CD14-positive monocyte (primary cell): ENCODE measurements at regions not wholly inside any gene's neighbourhood (a gene's known extent, or its start where the extent isn't known, plus 50 kb on each side); places are given as distances from the start of the nearest gene placed in this dataset.

ENCODE experiments used
- DNase-seq, 3 donors: peaks; one replicate each; pipeline ENCODE4 v3.0.0-alpha.2; 2011 to 2022
- H2AFZ ChIP-seq: 2 replicates; pipeline ENCODE4 v1.6.0; 2012; ENCODE audit warnings: mild to moderate bottlenecking, low read depth, low read length, inconsistent platforms; ENCODE audit not compliant: insufficient read depth, poor library complexity, severe bottlenecking
- H3K27ac ChIP-seq, 2 donors: 1 replicate in 1 of 2; 2 replicates in 1 of 2; pipeline ENCODE4 v1.5.1; 2012 to 2013; ENCODE audit warnings: low read length in 2 of 2, control low read depth in 1 of 2, inconsistent platforms in 1 of 2, low read depth in 1 of 2, mild to moderate bottlenecking in 1 of 2
- H3K27me3 ChIP-seq, 2 donors: one replicate each; pipeline versions ENCODE4 v1.6.0 to v1.6.1; 2011 to 2013; ENCODE audit warnings: low read length in 2 of 2; ENCODE audit not compliant: control insufficient read depth in 2 of 2, insufficient read depth in 2 of 2
- H3K36me3 ChIP-seq, 2 donors: replicated peaks in 1 of 2; 1 replicate in 1 of 2; 2 replicates in 1 of 2; pipeline versions ENCODE4 v1.5.1 to v1.6.1; 2012 to 2013; ENCODE audit warnings: low read length in 2 of 2, control low read depth in 1 of 2, inconsistent platforms in 1 of 2, mild to moderate bottlenecking in 1 of 2; ENCODE audit not compliant: insufficient read depth in 2 of 2, control insufficient read depth in 1 of 2
- H3K4me1 ChIP-seq, 2 donors: 1 replicate in 1 of 2; 2 replicates in 1 of 2; pipeline versions ENCODE4 v1.5.1 to v1.6.1; 2012 to 2013; ENCODE audit warnings: low read length in 2 of 2, control low read depth in 1 of 2, inconsistent platforms in 1 of 2, mild to moderate bottlenecking in 1 of 2, moderate library complexity in 1 of 2; ENCODE audit not compliant: insufficient read depth in 2 of 2, control insufficient read depth in 1 of 2
- H3K4me2 ChIP-seq: replicated peaks from 2 replicates; pipeline ENCODE3; 2012; ENCODE audit warnings: low read length, moderate library complexity, mild to moderate bottlenecking; ENCODE audit not compliant: poor library complexity, severe bottlenecking; ENCODE audit errors: extremely low read depth
- H3K4me3 ChIP-seq, 3 experiments: fragments of 200-600 bp in 1 of 3; sonication (generic) in 1 of 3; replicated peaks in 1 of 3; 1 replicate in 2 of 3; 2 replicates in 1 of 3; pipeline ENCODE4 v1.5.1; 2011 to 2013; ENCODE audit warnings: low read length in 3 of 3, mild to moderate bottlenecking in 3 of 3, control low read depth in 2 of 3, low read depth in 2 of 3, inconsistent platforms in 1 of 3, moderate library complexity in 1 of 3
- H3K79me2 ChIP-seq: 2 replicates; pipeline ENCODE4 v1.6.0; 2012; ENCODE audit warnings: mild to moderate bottlenecking, control low read depth, inconsistent platforms, low read length, moderate library complexity; ENCODE audit not compliant: insufficient read depth
- H3K9ac ChIP-seq: 2 replicates; pipeline ENCODE4 v1.6.0; 2017; ENCODE audit warnings: low read length, mild to moderate bottlenecking; ENCODE audit not compliant: insufficient read depth, poor library complexity, severe bottlenecking
- H3K9me3 ChIP-seq, 2 donors: replicated peaks in 1 of 2; 1 replicate in 1 of 2; 2 replicates in 1 of 2; pipeline versions ENCODE4 v1.5.1 to v1.6.1; 2012 to 2013; ENCODE audit warnings: low read length in 2 of 2, control low read depth in 1 of 2; ENCODE audit not compliant: control insufficient read depth in 1 of 2, insufficient read depth in 1 of 2
- H4K20me1 ChIP-seq: 2 replicates; pipeline ENCODE4 v1.6.0; 2012; ENCODE audit warnings: mild to moderate bottlenecking, low read length, control low read depth, moderate library complexity; ENCODE audit not compliant: insufficient read depth
- H3K27ac Mint-ChIP-seq, 7 donors: one replicate each; pipeline ENCODE4 v1.8.0; 2020; ENCODE audit warnings: mild to moderate bottlenecking in 7 of 7, mixed read lengths in 7 of 7, moderate library complexity in 6 of 7, inconsistent platforms in 2 of 7
- H3K27me3 Mint-ChIP-seq, 3 donors: one replicate each; pipeline ENCODE4 v1.8.0; 2021 to 2022; ENCODE audit warnings: low read depth in 3 of 3, mild to moderate bottlenecking in 3 of 3, mixed read lengths in 3 of 3, moderate library complexity in 3 of 3, inconsistent platforms in 1 of 3
- H3K36me3 Mint-ChIP-seq, 2 donors: one replicate each; pipeline ENCODE4 v1.8.0; 2020; ENCODE audit warnings: mixed read lengths in 2 of 2, inconsistent platforms in 1 of 2, mild to moderate bottlenecking in 1 of 2
- H3K4me1 Mint-ChIP-seq: one replicate; pipeline ENCODE4 v1.8.0; 2020; ENCODE audit warnings: mild to moderate bottlenecking, mixed read lengths
- H3K4me3 Mint-ChIP-seq, 2 donors: one replicate each; pipeline ENCODE4 v1.8.0; 2020; ENCODE audit warnings: mild to moderate bottlenecking in 2 of 2, mixed read lengths in 2 of 2, moderate library complexity in 1 of 2
- H3K9me3 Mint-ChIP-seq, 7 donors: one replicate each; pipeline ENCODE4 v1.8.0; 2020 to 2022; ENCODE audit warnings: mixed read lengths in 7 of 7, mild to moderate bottlenecking in 6 of 7, moderate library complexity in 6 of 7, inconsistent platforms in 2 of 7
- CTCF ChIP-seq: fragments of 200-600 bp; IDR thresholded peaks from one replicate; pipeline ENCODE4 v1.8.0; 2022; ENCODE audit warnings: antibody characterized with exemption, mild to moderate bottlenecking
- WGBS: methylation state at CpG from one replicate; pipeline ENCODE4 v1.1.5; 2013; ENCODE audit warnings: missing lambda C conversion rate; ENCODE audit not compliant: insufficient coverage; 5-methylcytosine and 5-hydroxymethylcytosine counted together
- intact Hi-C, 2 donors: fragments of 100-400 bp; cut with micrococcal nuclease; formaldehyde crosslinking; loops; one replicate each; pipeline versions ENCODE4 v1.15.0 to v1.15.1; 2023

GRCh38 chr17:11130367-11130766, 110.6 kb upstream of the SHISA6 start:
- no peaks in the 10 kb centered on the region for H3K79me2 ChIP-seq

GRCh38 chr17:11122908-11123307, 118.1 kb upstream of the SHISA6 start:
- no peaks in the 10 kb centered on the region for H3K9me3 ChIP-seq
- H3K27ac ChIP-seq: no peak overlapping the region
- Mint-ChIP-seq H3K4me1 (no peaks in the 10 kb centered on the region), H3K36me3 (no peaks in the 10 kb centered on the region), H3K4me3 (no peak overlapping the region), H3K27me3 (peaks cover 0 to 7% (median 5%) of the 10 kb centered on the region in 3 donors), H3K9me3 (peaks cover 3 to 15% (median 10%) of the 10 kb centered on the region in 7 donors), H3K27ac (no peak overlapping the region)
- no peak overlapping the region for H3K4me2 ChIP-seq
- no peak overlapping the region for H3K4me3 ChIP-seq
- intact Hi-C loops: no loop called here
- no peak for DNase-seq
- H2AFZ ChIP-seq: no peak overlapping the region
- H4K20me1 ChIP-seq: no peaks in the 10 kb centered on the region
- H3K27me3 ChIP-seq: no peaks in the 10 kb centered on the region
- no peak for TF ChIP-seq CTCF
- H3K36me3 ChIP-seq: no peaks in the 10 kb centered on the region
- no CpG with 5 or more reads among the region's 5 CpGs for WGBS
- no peak overlapping the region for H3K9ac ChIP-seq
- no peaks in the 10 kb centered on the region for H3K4me1 ChIP-seq
- H3K79me2 ChIP-seq: no peaks in the 10 kb centered on the region

More at GRCh38 chr17:11130367-11130766, 110.6 kb upstream of the SHISA6 start:
- Histone ChIP-seq H3K4me3 (no peak overlapping the region), H3K9me3 (no peaks in the 10 kb centered on the region), H3K36me3 (no peaks in the 10 kb centered on the region), H3K27me3 (no peaks in the 10 kb centered on the region), H4K20me1 (no peaks in the 10 kb centered on the region), H3K27ac (no peak overlapping the region), H2AFZ (no peak overlapping the region), H3K9ac (no peak overlapping the region), H3K4me2 (no peak overlapping the region), H3K4me1 (no peaks in the 10 kb centered on the region)
- intact Hi-C loops: no loop called here
- H3K4me1 Mint-ChIP-seq: no peaks in the 10 kb centered on the region
- WGBS: no CpG with 5 or more reads among the region's 4 CpGs
- H3K9me3 Mint-ChIP-seq: peaks cover 2 to 13% (median 3%) of the 10 kb centered on the region in 7 donors
- no peak for DNase-seq
- H3K4me3 Mint-ChIP-seq: no peak overlapping the region
- no peak overlapping the region for H3K27ac Mint-ChIP-seq
- no peak for TF ChIP-seq CTCF
- H3K36me3 Mint-ChIP-seq: no peaks in the 10 kb centered on the region
- H3K27me3 Mint-ChIP-seq: peaks cover 0 to 4% (median 2%) of the 10 kb centered on the region in 3 donors
